ENCODE measurements at regions not wholly inside any gene's neighbourhood (a gene's known extent, or its start where the extent isn't known, plus 50 kb on each side); places are given as distances from the start of the nearest gene placed in this dataset.

DNA sequence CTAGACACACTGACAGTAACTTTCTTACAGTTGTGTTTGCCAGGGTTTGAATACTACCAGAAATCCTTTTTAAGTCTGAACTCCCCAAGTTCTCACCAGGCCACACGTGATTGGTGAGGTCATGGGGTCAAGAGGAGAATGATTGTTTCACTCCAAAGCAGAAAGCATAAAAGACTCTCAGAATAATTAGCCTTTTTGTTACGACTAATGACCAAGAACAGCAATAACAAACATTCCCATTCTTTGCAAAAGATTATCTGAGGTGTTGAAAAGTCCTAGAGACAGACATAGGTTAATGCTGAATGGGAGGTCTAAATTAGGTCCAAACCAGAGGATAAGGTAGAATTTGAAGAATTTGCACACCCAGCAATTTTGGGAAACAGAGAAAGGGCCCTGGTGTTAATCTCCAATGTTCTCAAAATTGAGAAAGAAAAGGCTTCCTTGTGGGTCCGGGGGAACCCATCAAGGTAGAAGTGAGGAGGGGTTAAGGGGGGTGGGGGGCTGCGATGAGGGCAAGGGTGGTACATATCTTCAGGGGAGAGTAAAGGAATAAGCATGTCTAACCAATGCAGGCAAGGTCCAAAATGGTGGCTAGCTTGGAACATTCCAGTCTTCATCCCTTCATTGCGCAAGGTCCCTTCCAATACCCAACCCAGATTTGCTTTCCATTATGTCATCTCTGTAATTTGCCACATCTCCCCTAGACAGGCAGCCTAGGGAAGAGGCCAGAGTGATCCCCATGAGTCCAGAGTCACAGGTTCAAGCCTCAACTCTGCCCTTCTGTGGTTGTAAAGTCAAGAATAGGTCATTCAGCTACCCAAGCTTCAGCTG, 74.6 kb upstream of the NFIA start:
- no peak for DNase-seq (ENCODE audit: low read depth, low spot score)
- peaks cover 11% of the 10 kb centered on the region for H3K4me1 ChIP-seq (ENCODE audit: control insufficient read depth, extremely low read depth, insufficient read depth, low read length)
- H3K9ac ChIP-seq (ENCODE audit: control insufficient read depth, extremely low read depth, insufficient read depth, low read length) = no peak overlapping the region
- no peaks in the 10 kb centered on the region for H4K20me1 ChIP-seq (ENCODE audit: control insufficient read depth, extremely low read depth, insufficient read depth, low read length)
- TF ChIP-seq, protein P1, sequence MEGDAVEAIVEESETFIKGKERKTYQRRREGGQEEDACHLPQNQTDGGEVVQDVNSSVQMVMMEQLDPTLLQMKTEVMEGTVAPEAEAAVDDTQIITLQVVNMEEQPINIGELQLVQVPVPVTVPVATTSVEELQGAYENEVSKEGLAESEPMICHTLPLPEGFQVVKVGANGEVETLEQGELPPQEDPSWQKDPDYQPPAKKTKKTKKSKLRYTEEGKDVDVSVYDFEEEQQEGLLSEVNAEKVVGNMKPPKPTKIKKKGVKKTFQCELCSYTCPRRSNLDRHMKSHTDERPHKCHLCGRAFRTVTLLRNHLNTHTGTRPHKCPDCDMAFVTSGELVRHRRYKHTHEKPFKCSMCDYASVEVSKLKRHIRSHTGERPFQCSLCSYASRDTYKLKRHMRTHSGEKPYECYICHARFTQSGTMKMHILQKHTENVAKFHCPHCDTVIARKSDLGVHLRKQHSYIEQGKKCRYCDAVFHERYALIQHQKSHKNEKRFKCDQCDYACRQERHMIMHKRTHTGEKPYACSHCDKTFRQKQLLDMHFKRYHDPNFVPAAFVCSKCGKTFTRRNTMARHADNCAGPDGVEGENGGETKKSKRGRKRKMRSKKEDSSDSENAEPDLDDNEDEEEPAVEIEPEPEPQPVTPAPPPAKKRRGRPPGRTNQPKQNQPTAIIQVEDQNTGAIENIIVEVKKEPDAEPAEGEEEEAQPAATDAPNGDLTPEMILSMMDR (optimal IDR thresholded peaks at IDR 0.05 in 1 of 3, IDR thresholded peaks at IDR 0.05 in 1 of 3, conservative IDR thresholded peaks at IDR 0.05 in 1 of 3; ENCODE audit: extremely low read depth in 1 of 3, insufficient read depth in 2 of 3, low read length in 3 of 3) = no peak
- TF ChIP-seq EZH2 (IDR thresholded peaks at IDR 0.05; ENCODE audit: low read length) = no peak
- no peak for FAIRE-seq
- H3K27me3 ChIP-seq (ENCODE audit: control insufficient read depth, extremely low read depth, insufficient read depth, low read length) = no peaks in the 10 kb centered on the region
- no peak overlapping the region for H3K4me3 ChIP-seq (ENCODE audit: control insufficient read depth in 2 of 3, extremely low read depth in 1 of 3, insufficient read depth in 2 of 3, low read depth in 1 of 3, low read length in 3 of 3)
- H3K9me3 ChIP-seq (ENCODE audit: control insufficient read depth, low read depth, low read length) = no peaks in the 10 kb centered on the region
- no peaks in the 10 kb centered on the region for H3K9me1 ChIP-seq (ENCODE audit: control insufficient read depth, extremely low read depth, insufficient read depth, low read length)
- no peak overlapping the region for H3K4me2 ChIP-seq (ENCODE audit: control insufficient read depth, extremely low read depth, insufficient read depth, low read depth, low read length)
- dilution Hi-C loops (cut with MboI; ENCODE audit: extremely low pct_ligation_motif_present, low sequenced_read_pairs) = no loop called here
- H3K79me2 ChIP-seq (ENCODE audit: control insufficient read depth, insufficient read depth, low read length) = no peaks in the 10 kb centered on the region
- no peaks in the 10 kb centered on the region for H3K36me3 ChIP-seq (ENCODE audit: control insufficient read depth in 2 of 2, extremely low read depth in 1 of 2, insufficient read depth in 2 of 2, low read length in 2 of 2)
- no peak overlapping the region for H3K27ac ChIP-seq (ENCODE audit: control insufficient read depth, insufficient read depth, low read length)
- H2AFZ ChIP-seq (ENCODE audit: control insufficient read depth, low read length) = no peak overlapping the region

DNA sequence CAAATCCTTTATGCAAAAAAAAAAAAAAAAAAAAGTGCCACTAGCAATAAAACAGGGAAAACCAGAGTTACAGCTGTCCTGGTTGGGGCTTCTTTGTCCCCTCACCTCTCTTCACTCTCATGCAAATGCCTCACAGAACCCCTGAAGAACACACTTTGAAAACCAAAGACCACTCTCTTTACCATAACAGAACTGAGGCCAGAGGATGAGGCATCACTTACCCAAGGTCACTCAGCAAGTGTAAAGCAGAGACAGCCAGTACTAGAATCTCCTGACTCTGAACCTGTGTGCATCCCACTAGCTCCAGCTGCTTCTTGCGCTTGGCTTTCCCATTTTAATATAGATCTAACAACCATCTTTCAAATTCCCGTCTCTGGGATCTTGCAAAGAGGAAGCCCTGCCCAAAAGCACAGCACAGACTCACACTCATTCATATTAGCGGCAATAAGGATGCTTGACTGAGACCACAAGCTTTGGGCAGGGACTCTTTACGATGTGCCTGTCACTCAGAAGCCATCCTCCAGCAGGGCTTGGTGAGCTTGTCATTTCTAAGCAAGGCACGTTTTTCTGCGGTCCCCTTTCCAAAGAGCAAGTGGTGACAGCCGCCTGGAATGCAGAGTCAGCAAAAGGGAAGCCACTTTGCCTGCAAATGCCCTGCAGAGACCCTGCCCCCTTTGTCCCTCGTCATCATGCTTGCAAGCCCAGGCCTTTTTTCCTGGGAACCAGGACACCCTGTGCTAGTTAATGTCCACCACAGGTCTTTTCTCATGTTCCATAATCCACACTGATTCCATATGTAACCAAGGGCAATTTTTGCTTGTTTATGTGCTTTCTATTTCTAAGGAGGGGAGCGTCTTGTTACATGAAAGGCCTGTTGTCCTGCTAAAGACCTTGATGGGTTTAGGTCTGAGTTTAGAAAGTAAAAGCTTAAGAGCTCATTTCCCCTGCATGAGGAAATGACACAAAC, 76.5 kb upstream of the NFIA start:
- Histone ChIP-seq H3K4me2 (ENCODE audit: control insufficient read depth, extremely low read depth, insufficient read depth, low read depth, low read length) (no peak overlapping the region), H3K9me3 (ENCODE audit: control insufficient read depth, low read depth, low read length) (no peaks in the 10 kb centered on the region), H3K36me3 (ENCODE audit: control insufficient read depth in 2 of 2, extremely low read depth in 1 of 2, insufficient read depth in 2 of 2, low read length in 2 of 2) (no peaks in the 10 kb centered on the region), H4K20me1 (ENCODE audit: control insufficient read depth, extremely low read depth, insufficient read depth, low read length) (no peaks in the 10 kb centered on the region), H3K9ac (ENCODE audit: control insufficient read depth, extremely low read depth, insufficient read depth, low read length) (no peak overlapping the region), H2AFZ (ENCODE audit: control insufficient read depth, low read length) (no peak overlapping the region), H3K27ac (ENCODE audit: control insufficient read depth, insufficient read depth, low read length) (no peak overlapping the region), H3K79me2 (ENCODE audit: control insufficient read depth, insufficient read depth, low read length) (no peaks in the 10 kb centered on the region), H3K4me3 (ENCODE audit: control insufficient read depth in 2 of 3, extremely low read depth in 1 of 3, insufficient read depth in 2 of 3, low read depth in 1 of 3, low read length in 3 of 3) (no peak overlapping the region), H3K4me1 (ENCODE audit: control insufficient read depth, extremely low read depth, insufficient read depth, low read length) (peaks cover 11% of the 10 kb centered on the region), H3K9me1 (ENCODE audit: control insufficient read depth, extremely low read depth, insufficient read depth, low read length) (no peaks in the 10 kb centered on the region), H3K27me3 (ENCODE audit: control insufficient read depth, extremely low read depth, insufficient read depth, low read length) (no peaks in the 10 kb centered on the region)
- no peak for DNase-seq (ENCODE audit: low read depth, low spot score)
- dilution Hi-C loops (cut with MboI; ENCODE audit: extremely low pct_ligation_motif_present, low sequenced_read_pairs) = no loop called here
- FAIRE-seq = no peak
- TF ChIP-seq EZH2 (IDR thresholded peaks at IDR 0.05; ENCODE audit: low read length) = no peak
- TF ChIP-seq, protein P1 (optimal IDR thresholded peaks at IDR 0.05 in 1 of 3, IDR thresholded peaks at IDR 0.05 in 1 of 3, conservative IDR thresholded peaks at IDR 0.05 in 1 of 3; ENCODE audit: extremely low read depth in 1 of 3, insufficient read depth in 2 of 3, low read length in 3 of 3) = no peak

All from keratinocyte (primary cell).